HG03095 (cell line): ENCODE measurements at regions not wholly inside any gene's neighbourhood (a gene's known extent, or its start where the extent isn't known, plus 50 kb on each side); places are given as distances from the start of the nearest gene placed in this dataset.
A peak's percentile ranks its signal among the peaks of the same experiment; 100 is the strongest.

Experiments
- ATAC-seq: cut with Tn5 transposase; IDR thresholded peaks from one replicate; pipeline ENCODE4 v1.9.1; 2021; ENCODE audit warnings: moderate library complexity; ENCODE audit not compliant: unreplicated experiment

DNA sequence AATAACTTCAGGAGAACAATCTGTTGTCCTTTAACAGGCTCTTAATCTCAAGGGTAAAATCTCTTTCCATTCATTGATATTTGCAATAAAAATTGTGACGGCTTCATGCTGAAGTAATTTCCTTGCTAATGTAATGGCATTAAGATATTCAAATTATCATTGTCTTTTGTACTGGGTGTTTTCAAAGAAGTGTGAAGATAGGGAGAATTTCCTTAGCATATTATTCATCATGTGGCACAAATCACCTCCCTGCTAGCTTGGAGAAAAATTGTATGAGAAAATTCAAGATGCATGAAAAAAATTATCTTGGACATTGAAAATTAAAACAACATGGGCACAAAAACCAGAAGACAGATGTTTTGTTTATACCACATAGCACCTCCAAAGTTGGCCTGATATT, 63.6 kb upstream of the ARID2 start:
- ATAC-seq = no peak

- ATAC-seq = no peak
Observed at GRCh38 chr12:45666396-45666795, 63.1 kb upstream of the ARID2 start.

DNA sequence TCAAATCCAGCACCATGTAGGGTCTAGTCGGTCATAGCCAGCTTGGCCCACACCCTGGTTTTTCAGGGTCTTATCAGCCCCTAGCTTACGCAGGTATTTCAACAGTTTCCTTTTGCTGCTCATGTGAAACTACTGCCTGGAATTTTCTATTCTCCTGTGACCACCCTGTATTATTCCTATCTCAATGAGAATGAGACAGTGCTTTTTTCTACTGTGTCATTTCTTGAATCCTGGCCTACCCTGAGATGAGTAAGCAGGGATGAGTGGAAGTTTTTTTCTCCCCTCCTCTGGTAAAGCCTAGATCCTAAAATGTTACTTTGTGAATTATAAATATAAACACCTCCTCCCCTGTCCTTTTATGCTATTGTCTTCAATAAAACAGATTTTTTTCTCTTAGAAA, 62.7 kb upstream of the ARID2 start:
- no peak for ATAC-seq

DNA sequence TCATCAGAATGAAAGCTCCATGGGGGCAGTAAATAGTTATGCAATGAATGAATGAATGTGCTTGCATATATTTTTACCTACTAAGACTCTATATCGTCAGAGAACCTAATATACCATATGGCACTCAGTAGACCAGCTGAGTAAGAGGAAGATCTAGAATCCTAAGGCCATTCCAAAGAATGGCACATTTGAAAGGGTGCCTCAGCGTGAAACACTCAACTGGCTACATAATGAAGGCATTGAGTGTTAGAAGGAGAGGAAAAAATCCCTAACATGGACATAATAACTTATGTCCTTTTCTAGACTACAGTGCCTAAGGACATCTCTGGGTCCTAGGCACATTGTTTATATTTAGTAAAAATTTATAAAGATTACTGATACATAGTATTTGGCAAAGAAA, 61.7 kb upstream of the ARID2 start:
- ATAC-seq = no peak

DNA sequence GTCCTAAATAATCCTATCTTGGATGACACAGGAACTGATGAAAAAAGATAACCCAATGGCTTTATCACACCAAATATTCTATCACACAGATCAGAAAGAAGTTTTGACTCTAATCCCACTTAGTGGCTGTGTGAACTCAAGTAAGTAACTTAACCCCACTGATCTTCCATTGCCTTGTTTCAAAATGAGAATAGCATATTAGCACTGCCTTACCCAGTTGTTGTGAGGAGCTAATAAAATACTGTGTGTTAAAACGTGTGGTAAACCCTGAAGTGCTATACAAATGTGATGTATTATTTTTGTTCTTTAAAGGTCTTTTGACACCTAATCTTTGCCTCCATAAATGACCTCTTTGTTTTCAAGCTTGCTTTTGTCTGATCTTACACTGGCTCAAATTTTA, 60.9 kb upstream of the ARID2 start:
- peak; percentile 7 for ATAC-seq

GRCh38 chr12:45669093-45669492, 60.4 kb upstream of the ARID2 start:
- ATAC-seq = peak; percentile 84

GRCh38 chr12:45669792-45670191, 59.7 kb upstream of the ARID2 start:
- ATAC-seq = no peak

- peak; percentile 45 for ATAC-seq
Observed at GRCh38 chr12:45670346-45671065, 59.0 kb upstream of the ARID2 start.

DNA sequence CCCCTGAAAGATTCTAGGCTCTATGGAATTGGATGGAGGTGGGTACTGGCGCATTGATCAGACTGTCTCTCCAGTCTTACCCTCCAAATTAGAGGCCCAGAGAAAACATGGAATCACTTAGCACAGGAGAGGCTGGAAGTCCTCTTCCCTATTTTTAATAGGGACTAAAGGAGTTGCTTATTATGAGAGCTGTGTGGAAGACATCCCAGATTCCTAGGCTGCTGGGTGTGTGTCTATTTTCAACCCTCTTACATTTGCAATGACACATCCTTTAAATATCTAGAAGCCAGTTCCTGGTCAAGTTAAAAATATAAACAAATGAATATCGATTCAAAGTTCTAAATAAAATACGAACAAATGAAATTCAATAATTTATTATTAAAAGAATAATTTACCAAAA, 58.3 kb upstream of the ARID2 start:
- ATAC-seq = no peak

- ATAC-seq = no peak
Observed at GRCh38 chr12:45674181-45674977, 55.1 kb upstream of the ARID2 start.

GRCh38 chr12:45675534-45675933, 54.0 kb upstream of the ARID2 start:
- ATAC-seq = no peak
